GM18498 (cell line): ENCODE measurements at regions not wholly inside any gene's neighbourhood (a gene's known extent, or its start where the extent isn't known, plus 50 kb on each side); places are given as distances from the start of the nearest gene placed in this dataset.
A peak's percentile ranks its signal among the peaks of the same experiment; 100 is the strongest.

Experiments used
- ATAC-seq: cut with Tn5 transposase; IDR thresholded peaks from one replicate; pipeline ENCODE4 v1.9.1; 2021; ENCODE audit warnings: mild to moderate bottlenecking, moderate library complexity; ENCODE audit not compliant: unreplicated experiment

DNA sequence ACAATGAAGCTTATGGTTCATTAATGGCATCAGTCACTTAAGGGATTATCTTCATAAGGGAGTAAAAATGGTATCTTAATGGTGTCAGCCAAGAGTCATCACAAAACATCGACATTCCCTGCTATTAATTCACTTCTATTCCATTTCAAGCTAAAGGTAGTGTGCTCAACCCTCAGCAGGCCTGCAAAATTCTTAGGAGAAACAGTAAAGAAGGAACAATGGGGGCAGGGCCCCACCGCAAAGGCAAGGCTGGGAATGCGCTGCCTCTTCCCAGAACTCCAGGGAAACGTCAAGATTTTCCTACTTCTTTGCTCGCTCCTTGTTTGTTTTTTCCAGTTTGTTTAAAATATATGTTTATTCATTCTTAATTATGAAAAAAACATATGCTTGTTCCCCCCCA lies 187.3 kb upstream of the TSC22D2 start:
- ATAC-seq: no peak

DNA sequence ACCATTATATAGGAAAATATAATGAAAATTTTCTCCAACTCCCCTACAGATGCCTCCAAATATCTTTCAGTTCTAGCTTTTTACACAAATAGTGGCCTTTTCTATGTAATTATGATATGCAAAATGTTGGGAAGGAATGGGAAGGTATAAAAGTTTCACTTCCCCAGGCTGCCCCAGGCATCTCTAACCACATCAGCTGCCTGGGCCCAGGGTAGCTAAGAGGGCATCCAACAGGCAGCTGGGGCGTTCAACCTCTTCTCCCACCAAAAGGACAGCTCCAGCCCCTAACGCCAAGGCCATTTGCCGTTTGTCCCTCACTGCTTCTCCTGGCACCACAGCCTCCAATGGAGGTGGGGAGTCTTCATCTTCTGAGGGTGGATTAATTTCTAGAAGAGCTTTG lies 188.1 kb upstream of the TSC22D2 start:
- ATAC-seq: no peak

DNA sequence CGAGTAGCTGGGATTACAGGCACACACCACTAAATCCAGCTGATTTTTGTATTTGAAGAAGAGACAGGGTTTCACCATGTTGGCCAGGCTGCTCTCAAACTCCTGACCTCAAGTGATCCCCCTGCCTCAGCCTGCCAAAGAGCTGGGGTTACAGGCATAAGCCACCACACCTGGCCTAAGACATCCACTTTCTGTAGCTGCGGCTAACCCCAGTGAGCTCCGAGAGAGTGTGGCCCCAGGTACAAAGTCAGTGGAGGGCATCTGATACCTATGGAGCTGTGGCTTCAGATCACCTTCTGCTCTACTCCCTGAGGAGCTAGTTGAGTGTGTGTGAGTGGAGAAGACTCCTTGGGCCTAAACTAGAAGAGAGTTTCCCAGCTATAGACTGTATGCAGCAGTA lies 189.3 kb upstream of the TSC22D2 start:
- no peak for ATAC-seq

DNA sequence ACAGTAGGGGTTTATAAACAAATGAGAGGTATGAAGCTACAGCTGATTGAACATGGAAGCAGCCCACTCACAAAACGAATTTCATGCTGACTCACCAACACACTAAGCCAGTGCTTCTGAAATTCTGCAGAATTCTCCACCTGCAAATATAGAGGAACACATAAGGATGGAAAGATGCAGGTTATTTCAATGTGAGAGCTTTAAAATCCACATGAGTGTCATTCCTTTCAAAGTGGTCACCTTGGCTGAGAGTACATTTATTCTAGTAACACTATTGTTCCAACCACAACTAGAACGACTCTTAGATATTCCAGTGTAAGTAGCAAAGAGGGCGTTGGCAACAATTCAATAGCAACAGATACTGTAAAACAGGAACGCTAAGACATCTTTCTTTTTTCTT lies 189.9 kb upstream of the TSC22D2 start:
- ATAC-seq: no peak

DNA sequence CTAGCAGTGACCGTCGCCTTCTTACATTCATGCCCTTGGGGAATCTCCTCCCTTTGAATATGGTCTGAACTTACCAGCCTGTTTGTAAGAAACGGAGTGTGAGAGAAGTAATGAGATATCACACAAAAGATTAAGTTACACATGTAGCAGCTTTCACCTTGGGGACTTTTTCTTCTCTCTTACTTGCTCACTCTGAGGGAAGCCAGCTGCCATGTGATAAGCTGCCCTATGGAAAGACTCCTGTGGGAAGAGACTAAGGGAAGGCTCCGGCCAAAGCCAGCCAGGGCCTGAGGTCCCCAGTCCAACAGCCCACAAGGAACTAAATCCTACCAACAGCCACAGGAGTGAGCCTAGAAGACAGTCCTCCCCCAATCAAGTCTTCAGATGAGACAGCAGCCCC lies 190.4 kb upstream of the TSC22D2 start:
- ATAC-seq: no peak

DNA sequence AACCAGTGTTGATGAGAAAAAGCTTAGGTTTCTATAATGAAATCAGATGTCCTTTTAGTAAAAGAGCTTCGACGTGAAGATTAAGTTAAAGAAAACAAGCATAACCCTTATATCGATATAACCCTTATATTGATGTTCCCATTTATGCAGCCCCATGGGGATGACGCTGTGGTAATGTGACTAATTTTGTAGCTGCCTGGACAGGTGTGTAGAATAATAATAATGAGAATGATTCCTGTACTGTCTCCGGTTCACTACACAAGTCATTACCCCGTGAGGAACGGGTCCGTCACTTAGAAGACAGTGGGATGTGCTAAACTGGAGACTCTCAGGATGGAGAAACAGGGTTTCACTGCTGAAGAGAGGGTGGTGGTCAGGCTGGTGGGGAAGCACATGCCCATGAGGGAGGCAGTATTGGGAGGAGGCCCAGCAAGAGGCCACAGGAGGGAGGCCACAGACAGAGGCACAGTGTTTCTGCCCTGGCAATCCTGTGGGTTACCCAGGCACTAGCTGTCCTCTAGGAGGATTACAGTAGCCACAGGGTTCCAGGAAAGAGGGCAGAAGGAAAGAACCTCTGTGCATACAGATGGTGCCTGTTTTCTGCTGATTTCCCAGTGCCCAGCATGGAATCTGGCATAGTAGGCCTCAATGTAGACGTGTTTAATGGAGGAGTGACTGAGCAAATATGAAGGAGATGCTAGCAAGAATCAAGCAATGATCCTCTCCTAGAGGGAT lies 191.1 kb upstream of the TSC22D2 start:
- no peak for ATAC-seq

DNA sequence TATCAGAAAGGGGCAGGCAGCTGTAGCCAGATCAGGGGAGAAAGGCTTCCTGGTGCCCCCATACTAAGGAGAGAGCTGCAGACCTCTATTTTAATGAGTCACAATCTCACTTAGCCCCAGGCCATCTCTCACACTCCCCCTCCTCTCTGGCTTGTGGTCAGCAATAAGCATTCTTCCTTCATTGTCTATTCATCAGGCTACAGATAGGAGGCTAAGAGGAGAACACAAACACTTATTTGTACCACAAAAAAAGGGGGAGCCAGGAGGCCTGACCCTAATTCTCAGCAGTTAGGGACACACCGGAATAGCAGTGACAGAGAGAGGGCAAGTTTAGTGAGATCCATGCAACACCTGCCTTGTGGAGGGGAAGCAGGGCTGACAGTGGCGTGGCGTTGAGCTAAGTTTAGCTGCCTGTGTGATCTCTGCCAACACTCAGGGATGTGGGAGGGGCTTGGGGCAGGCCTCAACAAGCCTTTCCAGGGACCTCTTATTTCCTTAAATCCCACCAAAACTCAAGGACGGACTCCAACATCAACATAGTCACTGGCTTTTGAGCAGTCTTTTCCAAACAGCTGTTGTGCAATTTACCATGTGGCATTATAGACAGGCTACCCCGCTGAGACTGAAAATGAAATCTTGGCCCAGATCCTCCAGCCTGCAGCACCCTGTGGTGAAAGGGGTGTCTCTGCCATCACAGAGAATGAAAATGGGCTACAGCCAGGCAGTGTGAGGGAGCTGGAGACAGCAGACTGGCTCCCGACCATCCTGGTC lies 191.9 kb upstream of the TSC22D2 start:
- ATAC-seq: no peak

DNA sequence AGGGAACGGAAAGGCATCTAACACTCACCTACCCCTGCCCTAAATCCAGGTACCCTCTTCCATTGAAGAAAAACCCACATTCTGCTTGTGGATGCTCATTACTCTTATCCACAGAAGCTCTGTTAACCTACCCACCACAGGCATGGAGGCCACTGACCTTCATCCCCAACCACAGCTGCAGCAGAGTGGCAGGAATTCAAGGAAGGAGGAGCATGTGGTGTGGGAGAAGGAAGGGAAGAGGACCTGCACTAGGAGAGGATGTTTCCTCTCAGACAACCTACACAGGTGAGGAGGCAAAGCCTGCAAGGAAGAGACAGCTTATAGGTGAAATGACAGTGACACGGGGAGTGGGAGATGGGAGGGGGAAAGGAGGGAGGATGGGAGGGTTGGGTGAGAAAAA lies 192.5 kb upstream of the TSC22D2 start:
- no peak for ATAC-seq

DNA sequence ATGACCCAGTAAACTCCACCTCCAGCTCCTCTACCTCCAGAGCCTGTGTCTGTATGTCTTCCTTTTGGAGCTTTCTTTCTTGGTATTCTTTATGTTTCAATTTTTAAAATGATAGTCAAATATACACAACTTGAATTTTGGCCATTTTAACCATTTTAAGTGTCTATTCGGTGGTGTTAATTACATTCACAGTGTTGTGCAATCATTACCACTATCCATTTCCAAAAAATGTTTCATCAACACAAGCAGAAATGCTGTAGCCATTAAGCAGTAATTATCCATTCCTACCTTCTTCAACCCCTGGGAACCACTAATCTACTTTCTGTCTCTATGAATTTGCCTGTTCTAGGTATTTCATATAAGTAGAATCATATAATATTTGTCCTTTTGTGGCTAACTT lies 194.5 kb upstream of the TSC22D2 start:
- ATAC-seq: no peak

DNA sequence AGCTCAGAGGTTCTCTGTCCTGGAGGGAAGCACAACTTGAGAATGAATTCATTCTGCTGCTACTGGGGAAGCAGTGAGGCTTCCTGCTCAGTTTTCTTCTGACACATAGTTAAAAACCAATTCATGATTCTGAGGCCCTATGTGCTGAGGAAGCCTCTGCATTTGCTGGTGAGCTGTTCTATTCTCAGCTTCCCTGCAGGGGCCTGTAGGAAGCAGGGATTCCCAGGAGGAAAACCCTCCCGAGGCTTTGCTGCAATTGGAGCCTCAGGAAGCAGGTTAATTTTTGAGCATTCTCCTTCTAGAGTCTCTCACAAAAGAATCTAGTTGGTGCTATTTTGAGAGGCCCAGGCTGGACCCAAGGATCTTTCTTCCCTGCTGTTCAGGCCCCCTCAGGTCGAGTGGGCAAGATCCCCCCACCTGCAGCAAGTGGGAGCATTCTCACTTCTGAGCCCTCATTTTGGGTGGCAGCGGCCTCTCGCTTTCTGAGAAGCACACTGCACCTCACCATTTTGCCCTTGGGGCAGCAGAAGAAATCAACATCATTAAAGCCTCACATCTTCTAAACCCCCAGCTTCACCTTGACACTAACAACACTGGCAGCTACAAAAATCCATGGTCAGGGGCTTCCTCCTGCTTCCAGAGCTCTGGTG lies 197.5 kb upstream of the TSC22D2 start:
- no peak for ATAC-seq

DNA sequence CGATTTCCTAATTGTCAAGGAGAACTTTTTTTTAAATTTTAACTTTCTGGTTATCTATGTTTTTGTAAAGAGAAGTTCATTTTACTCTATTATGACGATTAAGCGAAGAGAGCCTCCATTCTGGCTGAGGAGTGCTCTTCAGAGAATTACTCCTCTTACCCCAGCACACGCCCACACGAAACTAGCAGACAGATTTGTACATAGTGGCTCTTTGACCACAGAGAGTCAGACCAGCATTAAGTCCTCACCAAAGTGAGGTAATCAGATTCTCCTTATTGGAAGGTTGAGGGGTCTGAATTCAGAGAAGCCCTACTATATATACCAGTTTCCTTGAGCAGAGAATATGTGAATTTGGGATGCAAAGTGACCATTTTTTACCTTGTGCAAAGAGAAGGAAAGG lies 204.8 kb upstream of the TSC22D2 start:
- ATAC-seq: no peak

DNA sequence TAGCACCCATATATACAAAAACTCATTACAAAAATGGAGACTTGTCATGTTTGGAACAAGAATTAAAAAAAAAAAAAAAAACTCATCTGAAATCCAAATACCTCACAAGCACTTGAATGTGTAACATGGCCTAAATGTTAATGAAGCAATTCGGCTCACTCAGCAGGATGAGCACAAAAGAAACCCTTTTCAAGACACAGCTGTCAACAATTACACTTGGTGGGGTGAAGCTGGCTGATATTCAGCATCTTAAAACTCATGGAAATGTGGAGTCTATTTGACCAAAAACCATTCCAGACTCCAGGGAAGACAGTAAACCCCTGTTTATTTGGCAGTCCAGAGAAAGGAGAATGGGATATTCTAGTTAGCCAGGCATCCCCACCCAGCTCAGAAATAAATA lies 205.4 kb upstream of the TSC22D2 start:
- ATAC-seq: no peak

DNA sequence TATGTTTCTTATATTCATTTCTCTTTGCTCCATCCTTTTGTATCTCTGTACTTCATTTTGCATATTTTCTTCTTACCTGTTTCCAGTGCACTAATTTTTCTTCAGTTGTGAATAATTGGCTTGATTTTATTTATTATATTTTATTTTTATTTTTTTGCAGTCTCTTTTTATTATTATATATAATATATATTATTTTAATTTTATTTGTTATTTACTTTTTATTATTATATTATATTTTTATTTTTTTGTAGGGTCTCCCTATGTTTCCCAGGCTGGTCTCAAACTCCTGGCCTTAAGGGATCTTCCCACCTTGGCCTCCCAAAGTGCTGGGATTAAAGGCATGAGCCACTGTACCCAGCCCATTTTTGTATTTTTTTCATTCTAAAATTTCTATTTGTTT lies 213.1 kb upstream of the TSC22D2 start:
- ATAC-seq: no peak

DNA sequence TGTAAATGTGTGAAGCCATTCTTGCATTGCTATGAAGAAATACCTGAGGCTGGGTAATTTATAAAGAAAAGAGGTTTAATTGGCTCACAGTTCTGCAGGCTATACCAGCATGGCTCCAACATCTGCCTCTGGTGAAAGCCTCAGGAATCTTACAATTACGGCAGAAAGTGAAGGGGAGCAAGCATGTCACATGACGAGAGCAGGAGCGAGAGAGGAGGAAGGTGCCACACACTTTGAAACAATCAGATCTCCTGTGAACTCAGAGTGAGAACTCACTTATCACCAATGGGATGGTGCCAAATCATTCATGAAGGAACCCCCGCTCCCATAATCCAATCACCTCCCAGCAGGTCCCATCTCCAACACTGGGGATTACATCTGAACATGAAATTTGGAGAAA lies 213.6 kb upstream of the TSC22D2 start:
- ATAC-seq: no peak

DNA sequence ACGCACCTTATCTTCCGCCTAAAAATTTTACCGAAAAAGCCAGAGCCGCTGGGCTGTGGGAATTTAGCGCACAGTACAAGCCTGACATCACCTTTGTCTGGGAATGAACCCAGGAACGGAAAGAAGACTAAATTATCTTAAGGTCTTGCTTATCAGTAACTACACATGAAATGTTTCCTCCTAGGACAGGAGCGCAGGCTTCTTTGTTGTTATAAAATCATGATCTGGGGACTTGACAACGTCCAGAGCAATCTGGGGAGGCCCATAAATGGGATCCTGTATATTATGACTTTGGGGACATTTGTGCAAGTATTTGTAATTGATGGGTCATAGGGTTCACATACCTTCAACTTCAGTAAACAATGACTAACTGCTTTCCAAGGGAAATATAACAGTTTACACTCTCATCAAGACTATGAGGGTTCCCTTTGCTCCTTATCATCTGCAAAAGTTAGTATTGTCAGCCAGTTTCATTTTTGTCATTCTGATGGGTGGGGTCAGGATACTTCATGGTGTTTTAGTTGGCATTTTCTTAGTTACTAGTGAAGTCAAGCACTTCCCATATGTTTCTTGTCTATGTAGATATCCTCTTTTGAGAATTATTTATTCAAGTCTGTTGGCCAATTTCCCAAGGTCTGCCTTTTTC lies 213.9 kb upstream of the PFN2 start:
- no peak for ATAC-seq

DNA sequence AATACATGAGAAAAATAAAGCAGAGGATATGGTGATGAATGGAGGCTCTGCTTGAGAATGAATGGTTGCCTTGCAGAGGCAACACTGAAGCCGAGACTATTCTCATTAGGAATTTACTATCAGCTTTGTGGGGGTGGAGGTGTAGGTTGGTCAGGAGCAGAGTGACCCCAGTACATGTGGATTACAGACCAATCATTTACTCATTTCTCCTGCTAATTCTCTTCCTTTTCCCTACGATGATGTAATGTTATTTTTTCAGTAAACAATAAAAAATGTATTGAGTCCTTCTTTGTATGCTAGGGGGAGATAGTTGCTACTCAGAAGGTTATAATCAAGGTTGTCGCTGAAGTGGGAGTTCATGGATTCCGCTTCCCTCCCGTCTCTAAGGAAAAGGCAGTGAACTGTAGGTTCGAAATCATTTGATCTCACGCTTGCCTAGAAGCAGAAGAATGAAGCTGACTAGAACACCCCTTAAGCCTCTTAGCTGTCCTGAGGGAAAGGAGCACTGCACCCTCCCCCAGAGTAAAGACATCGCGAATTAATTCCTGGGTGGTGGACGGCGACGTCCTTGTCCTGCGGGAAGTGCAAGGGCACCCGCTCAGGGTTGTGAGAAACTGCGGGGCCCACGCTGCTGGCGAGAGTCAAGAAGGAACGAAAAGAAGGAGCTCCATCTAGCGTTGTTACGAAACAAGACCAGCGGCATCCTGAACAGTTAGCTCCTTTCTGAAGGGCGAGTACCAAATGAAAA lies 213.2 kb upstream of the PFN2 start:
- ATAC-seq: peak; percentile 96

DNA sequence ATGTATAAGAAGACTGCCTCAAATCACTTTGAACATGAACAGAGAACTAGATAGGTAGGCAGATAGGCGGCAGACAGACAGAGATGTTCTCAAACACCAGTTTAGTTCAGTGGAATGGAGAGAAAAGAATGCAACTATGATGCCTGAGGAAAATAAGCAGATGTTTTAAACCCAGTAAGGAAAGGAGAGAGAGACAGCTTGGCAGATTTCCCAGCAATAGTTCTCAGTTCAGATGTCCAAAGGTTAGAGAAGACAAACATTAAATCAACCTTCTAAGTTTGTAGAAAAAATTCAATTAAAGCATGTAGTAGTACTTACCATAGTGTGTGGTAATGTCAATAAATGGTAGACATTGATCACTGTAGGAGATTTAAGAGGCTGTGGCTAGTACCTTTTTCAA lies 209.6 kb upstream of the PFN2 start:
- ATAC-seq: no peak

DNA sequence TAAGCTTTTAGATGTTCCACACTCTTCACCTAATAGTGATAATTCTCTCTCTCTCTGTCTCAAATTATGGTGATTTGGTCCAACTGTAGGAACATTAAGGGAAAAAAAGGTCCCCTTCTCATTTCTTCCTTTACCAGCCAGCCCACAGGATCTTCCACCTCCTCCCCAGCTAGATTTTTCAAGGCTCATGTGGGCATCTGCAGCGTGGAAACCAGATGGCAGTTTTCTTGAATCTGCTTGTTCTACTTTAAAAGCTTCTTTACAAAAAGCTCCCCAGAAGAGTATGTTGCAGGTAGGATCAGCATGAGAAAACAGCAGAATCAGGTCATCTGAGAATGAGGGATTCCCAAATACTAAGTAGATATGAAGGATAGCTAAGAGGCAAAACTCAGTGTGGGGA lies 208.6 kb upstream of the PFN2 start:
- no peak for ATAC-seq

DNA sequence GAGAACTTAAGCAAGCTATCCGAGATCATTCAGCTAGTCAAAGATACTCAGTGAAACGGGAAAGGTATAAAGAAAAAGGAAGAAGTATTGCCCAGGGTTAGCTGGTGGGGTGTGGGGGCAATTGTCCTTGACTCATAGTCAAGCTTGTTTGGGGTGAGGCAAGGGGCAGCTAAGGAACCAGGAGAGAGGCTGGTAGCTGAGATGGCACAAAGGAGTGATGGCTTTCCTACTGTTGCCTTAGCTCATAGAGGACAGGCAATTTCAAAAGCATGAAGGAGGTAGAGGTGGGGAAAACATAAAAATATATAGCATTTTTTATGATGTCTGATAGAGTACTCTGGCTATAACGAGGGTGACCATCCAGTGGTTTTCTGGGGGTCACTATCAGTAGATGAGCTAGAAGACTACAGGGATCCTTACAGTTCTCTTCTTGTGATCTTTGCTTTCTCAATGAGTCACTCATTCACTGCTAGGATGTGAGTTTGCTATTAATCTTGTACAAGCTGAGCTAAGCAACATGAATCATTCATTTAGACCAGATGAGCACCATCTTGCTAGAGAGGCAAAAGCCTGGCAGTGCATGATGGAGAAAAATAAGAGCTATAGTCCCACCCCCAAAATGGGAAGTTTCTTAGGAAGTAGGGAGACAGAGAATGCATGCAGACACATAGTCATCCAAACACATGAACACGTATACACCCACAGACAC lies 207.1 kb upstream of the PFN2 start:
- ATAC-seq: no peak

DNA sequence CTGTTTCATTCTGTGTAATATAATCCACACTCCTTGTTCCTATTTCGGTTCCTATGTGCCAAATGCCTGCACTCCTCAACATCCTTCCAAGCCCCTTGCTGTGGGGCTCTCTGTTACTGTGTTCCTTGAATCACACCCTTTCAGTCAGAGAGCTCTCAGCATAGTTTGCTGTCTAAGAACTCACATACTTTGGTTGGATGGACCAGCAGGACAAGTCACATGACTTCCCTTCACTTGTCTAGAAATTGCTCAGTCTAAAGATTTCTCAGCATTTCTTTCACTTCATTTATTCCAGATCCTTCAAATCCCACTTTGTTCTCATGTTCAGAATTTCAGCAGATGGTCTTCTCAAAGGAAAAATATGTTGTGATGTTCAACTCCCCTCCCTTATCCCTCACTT lies 203.5 kb upstream of the PFN2 start:
- no peak for ATAC-seq
